SW480 (cell line): ENCODE measurements at regions not wholly inside any gene's neighbourhood (a gene's known extent, or its start where the extent isn't known, plus 50 kb on each side); places are given as distances from the start of the nearest gene placed in this dataset.
A peak's percentile ranks its signal among the peaks of the same experiment; 100 is the strongest.
"Not testable (repeated sequence)": the region's sequence is repeated elsewhere in the genome, so short reads cannot be mapped to it uniquely, and the experiment has no call there.

Experiments used
- DNase-seq: peaks from one replicate; pipeline ENCODE4 v3.0.0-alpha.2; 2016; ENCODE audit warnings: low spot score

- DNase-seq: no peak
Observed at GRCh38 chr9:6160579-6160978, 55.0 kb upstream of the IL33 start.

- no peak for DNase-seq
Observed at GRCh38 chr9:6153425-6153824, 62.2 kb upstream of the IL33 start.

GRCh38 chr9:6152788-6153187 lies 62.8 kb upstream of the IL33 start:
- DNase-seq: no peak

- DNase-seq: no peak
Observed at GRCh38 chr9:6150483-6150882, 65.1 kb upstream of the IL33 start.

- DNase-seq: no peak
Observed at GRCh38 chr9:6149315-6149714, 66.3 kb upstream of the IL33 start.

GRCh38 chr9:6147846-6148245 lies 67.8 kb upstream of the IL33 start:
- no peak for DNase-seq

GRCh38 chr9:6144947-6145346 lies 70.7 kb upstream of the IL33 start:
- DNase-seq: no peak

- no peak for DNase-seq
Observed at GRCh38 chr9:6142799-6143454, 72.7 kb upstream of the IL33 start.

- not testable (repeated sequence) for DNase-seq
Observed at GRCh38 chr9:6135780-6136179, 79.8 kb upstream of the IL33 start.

GRCh38 chr9:6134661-6135180 lies 80.9 kb upstream of the IL33 start:
- no peak for DNase-seq

- no peak for DNase-seq
Observed at GRCh38 chr9:6133346-6134063, 82.1 kb upstream of the IL33 start.

- no peak for DNase-seq
Observed at GRCh38 chr9:6132650-6133049, 83.0 kb upstream of the IL33 start.

GRCh38 chr9:6128030-6128429 lies 87.6 kb upstream of the IL33 start:
- no peak for DNase-seq

GRCh38 chr9:6126377-6126776 lies 89.2 kb upstream of the IL33 start:
- DNase-seq: no peak

- no peak for DNase-seq
Observed at GRCh38 chr9:6123416-6123815, 92.2 kb upstream of the IL33 start.

- no peak for DNase-seq
Observed at GRCh38 chr9:6121707-6122106, 93.9 kb upstream of the IL33 start.

GRCh38 chr9:6114424-6114823 lies 99.0 kb upstream of the RANBP6 start:
- DNase-seq: no peak

- DNase-seq: no peak
Observed at GRCh38 chr9:6113819-6114218, 98.4 kb upstream of the RANBP6 start.

GRCh38 chr9:6113312-6113711 lies 97.9 kb upstream of the RANBP6 start:
- no peak for DNase-seq

- no peak for DNase-seq
Observed at GRCh38 chr9:6109986-6110385, 94.6 kb upstream of the RANBP6 start.

- DNase-seq: no peak
Observed at GRCh38 chr9:6109571-6109970, 94.1 kb upstream of the RANBP6 start.

- peak; percentile 40 for DNase-seq
Observed at GRCh38 chr9:6106711-6107339, 91.4 kb upstream of the RANBP6 start.

- DNase-seq: no peak
Observed at GRCh38 chr9:6105738-6106137, 90.3 kb upstream of the RANBP6 start.
